ENCODE measurements at regions not wholly inside any gene's neighbourhood (a gene's known extent, or its start where the extent isn't known, plus 50 kb on each side); places are given as distances from the start of the nearest gene placed in this dataset.

DNA sequence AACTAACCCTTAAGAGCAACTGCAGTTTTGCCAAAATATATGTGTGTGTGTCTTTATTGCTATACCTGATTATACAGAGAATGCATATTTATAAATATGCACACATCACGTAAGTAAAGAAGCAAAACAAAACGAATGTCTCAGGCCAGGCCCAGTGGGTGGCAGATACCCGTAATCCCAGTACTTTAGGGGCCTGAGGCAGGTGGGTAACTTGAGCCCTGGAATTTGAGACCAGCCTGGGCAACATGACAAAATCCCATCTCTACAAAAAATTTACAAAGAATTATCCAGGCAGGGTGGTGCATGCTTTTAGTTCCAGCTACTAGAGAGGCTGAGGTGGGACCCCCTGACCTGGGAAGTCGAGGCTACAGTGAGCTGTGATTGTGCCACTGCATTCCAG lies 745.3 kb downstream of the SATB2 start:
- no peaks in the 10 kb centered on the region for H3K9me3 ChIP-seq (ENCODE audit: control insufficient read depth, low read length)
- H3K4me3 ChIP-seq (ENCODE audit: insufficient read depth, low read depth, low read length, poor library complexity, severe bottlenecking) = no peak overlapping the region
- no peaks in the 10 kb centered on the region for H3K27me3 ChIP-seq (replicated peaks; ENCODE audit: control insufficient read depth, insufficient read depth, low read length, poor library complexity, severe bottlenecking)
- DNase-seq = no peak
- no peak overlapping the region for H3K27ac ChIP-seq (ENCODE audit: insufficient read depth, low read length, poor library complexity, severe bottlenecking)
- H3K4me1 ChIP-seq (ENCODE audit: control insufficient read depth, insufficient read depth, low read length, poor library complexity, severe bottlenecking) = no peaks in the 10 kb centered on the region
- H3K36me3 ChIP-seq (ENCODE audit: control insufficient read depth, insufficient read depth, low read length) = no peaks in the 10 kb centered on the region

- no peak for DNase-seq
Measured at GRCh38 chr2:198711484-198711883, 746.3 kb downstream of the SATB2 start.

GRCh38 chr2:198710562-198710961 lies 747.2 kb downstream of the SATB2 start:
- Histone ChIP-seq H3K27me3 (replicated peaks; ENCODE audit: control insufficient read depth, insufficient read depth, low read length, poor library complexity, severe bottlenecking) (no peaks in the 10 kb centered on the region), H3K4me3 (ENCODE audit: insufficient read depth, low read depth, low read length, poor library complexity, severe bottlenecking) (no peak overlapping the region), H3K27ac (ENCODE audit: insufficient read depth, low read length, poor library complexity, severe bottlenecking) (no peak overlapping the region), H3K9me3 (ENCODE audit: control insufficient read depth, low read length) (no peaks in the 10 kb centered on the region), H3K36me3 (ENCODE audit: control insufficient read depth, insufficient read depth, low read length) (no peaks in the 10 kb centered on the region), H3K4me1 (ENCODE audit: control insufficient read depth, insufficient read depth, low read length, poor library complexity, severe bottlenecking) (no peaks in the 10 kb centered on the region)
- no peak for DNase-seq

More at GRCh38 chr2:198711484-198711883, 746.3 kb downstream of the SATB2 start:
- Histone ChIP-seq H3K4me3 (ENCODE audit: insufficient read depth, low read depth, low read length, poor library complexity, severe bottlenecking) (no peak overlapping the region), H3K36me3 (ENCODE audit: control insufficient read depth, insufficient read depth, low read length) (no peaks in the 10 kb centered on the region), H3K4me1 (ENCODE audit: control insufficient read depth, insufficient read depth, low read length, poor library complexity, severe bottlenecking) (no peaks in the 10 kb centered on the region), H3K27me3 (replicated peaks; ENCODE audit: control insufficient read depth, insufficient read depth, low read length, poor library complexity, severe bottlenecking) (no peaks in the 10 kb centered on the region), H3K27ac (ENCODE audit: insufficient read depth, low read length, poor library complexity, severe bottlenecking) (no peak overlapping the region), H3K9me3 (ENCODE audit: control insufficient read depth, low read length) (no peaks in the 10 kb centered on the region)

GRCh38 chr2:198706476-198707082 lies 751.2 kb downstream of the SATB2 start:
- H3K36me3 ChIP-seq (ENCODE audit: control insufficient read depth, insufficient read depth, low read length) = no peaks in the 10 kb centered on the region
- H3K27me3 ChIP-seq (replicated peaks; ENCODE audit: control insufficient read depth, insufficient read depth, low read length, poor library complexity, severe bottlenecking) = no peaks in the 10 kb centered on the region
- H3K9me3 ChIP-seq (ENCODE audit: control insufficient read depth, low read length) = no peaks in the 10 kb centered on the region
- H3K4me1 ChIP-seq (ENCODE audit: control insufficient read depth, insufficient read depth, low read length, poor library complexity, severe bottlenecking) = no peaks in the 10 kb centered on the region
- no peak overlapping the region for H3K4me3 ChIP-seq (ENCODE audit: insufficient read depth, low read depth, low read length, poor library complexity, severe bottlenecking)
- no peak overlapping the region for H3K27ac ChIP-seq (ENCODE audit: insufficient read depth, low read length, poor library complexity, severe bottlenecking)
- no peak for DNase-seq

- Histone ChIP-seq H3K4me1 (ENCODE audit: control insufficient read depth, insufficient read depth, low read length, poor library complexity, severe bottlenecking) (no peaks in the 10 kb centered on the region), H3K4me3 (ENCODE audit: insufficient read depth, low read depth, low read length, poor library complexity, severe bottlenecking) (no peak overlapping the region), H3K36me3 (ENCODE audit: control insufficient read depth, insufficient read depth, low read length) (no peaks in the 10 kb centered on the region), H3K27me3 (replicated peaks; ENCODE audit: control insufficient read depth, insufficient read depth, low read length, poor library complexity, severe bottlenecking) (no peaks in the 10 kb centered on the region), H3K27ac (ENCODE audit: insufficient read depth, low read length, poor library complexity, severe bottlenecking) (no peak overlapping the region), H3K9me3 (ENCODE audit: control insufficient read depth, low read length) (no peaks in the 10 kb centered on the region)
- DNase-seq = no peak
Measured at GRCh38 chr2:198703281-198703680, 754.5 kb downstream of the SATB2 start.

DNA sequence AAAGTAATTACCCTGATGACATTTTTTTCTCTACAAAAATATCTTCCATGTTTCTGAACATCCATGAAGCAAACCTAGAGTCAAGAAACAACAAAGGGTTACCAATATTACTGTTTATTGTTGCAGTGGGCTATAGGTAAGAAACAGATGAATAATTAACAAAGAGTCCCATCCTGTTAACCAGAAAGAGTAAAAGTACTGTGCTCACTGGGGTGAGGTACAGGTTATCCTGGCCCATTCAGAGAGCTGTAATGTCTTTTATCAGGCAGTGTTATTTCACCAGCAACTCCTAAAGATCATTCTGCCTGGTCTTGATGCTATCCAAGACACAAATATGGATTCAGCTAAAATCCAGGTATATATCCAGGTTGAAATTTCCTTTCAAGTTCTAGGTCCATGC lies 754.9 kb downstream of the SATB2 start:
- no peaks in the 10 kb centered on the region for H3K27me3 ChIP-seq (replicated peaks; ENCODE audit: control insufficient read depth, insufficient read depth, low read length, poor library complexity, severe bottlenecking)

GRCh38 chr2:198701481-198701880 lies 756.3 kb downstream of the SATB2 start:
- no peaks in the 10 kb centered on the region for H3K4me1 ChIP-seq (ENCODE audit: control insufficient read depth, insufficient read depth, low read length, poor library complexity, severe bottlenecking)
- H3K36me3 ChIP-seq (ENCODE audit: control insufficient read depth, insufficient read depth, low read length) = no peaks in the 10 kb centered on the region
- no peak for DNase-seq
- no peak overlapping the region for H3K4me3 ChIP-seq (ENCODE audit: insufficient read depth, low read depth, low read length, poor library complexity, severe bottlenecking)
- no peaks in the 10 kb centered on the region for H3K27me3 ChIP-seq (replicated peaks; ENCODE audit: control insufficient read depth, insufficient read depth, low read length, poor library complexity, severe bottlenecking)
- H3K27ac ChIP-seq (ENCODE audit: insufficient read depth, low read length, poor library complexity, severe bottlenecking) = no peak overlapping the region
- H3K9me3 ChIP-seq (ENCODE audit: control insufficient read depth, low read length) = no peaks in the 10 kb centered on the region

More for the DNA sequence above, 754.9 kb downstream of the SATB2 start:
- no peak overlapping the region for H3K27ac ChIP-seq (ENCODE audit: insufficient read depth, low read length, poor library complexity, severe bottlenecking)
- no peak for DNase-seq
- H3K9me3 ChIP-seq (ENCODE audit: control insufficient read depth, low read length) = no peaks in the 10 kb centered on the region
- no peak overlapping the region for H3K4me3 ChIP-seq (ENCODE audit: insufficient read depth, low read depth, low read length, poor library complexity, severe bottlenecking)
- H3K4me1 ChIP-seq (ENCODE audit: control insufficient read depth, insufficient read depth, low read length, poor library complexity, severe bottlenecking) = no peaks in the 10 kb centered on the region
- H3K36me3 ChIP-seq (ENCODE audit: control insufficient read depth, insufficient read depth, low read length) = no peaks in the 10 kb centered on the region

- Histone ChIP-seq H3K4me1 (ENCODE audit: control insufficient read depth, insufficient read depth, low read length, poor library complexity, severe bottlenecking) (no peaks in the 10 kb centered on the region), H3K9me3 (ENCODE audit: control insufficient read depth, low read length) (no peaks in the 10 kb centered on the region), H3K4me3 (ENCODE audit: insufficient read depth, low read depth, low read length, poor library complexity, severe bottlenecking) (no peak overlapping the region), H3K27ac (ENCODE audit: insufficient read depth, low read length, poor library complexity, severe bottlenecking) (no peak overlapping the region), H3K27me3 (replicated peaks; ENCODE audit: control insufficient read depth, insufficient read depth, low read length, poor library complexity, severe bottlenecking) (no peaks in the 10 kb centered on the region), H3K36me3 (ENCODE audit: control insufficient read depth, insufficient read depth, low read length) (no peaks in the 10 kb centered on the region)
- DNase-seq = no peak
Measured at GRCh38 chr2:198700319-198700718, 757.4 kb downstream of the SATB2 start.

DNA sequence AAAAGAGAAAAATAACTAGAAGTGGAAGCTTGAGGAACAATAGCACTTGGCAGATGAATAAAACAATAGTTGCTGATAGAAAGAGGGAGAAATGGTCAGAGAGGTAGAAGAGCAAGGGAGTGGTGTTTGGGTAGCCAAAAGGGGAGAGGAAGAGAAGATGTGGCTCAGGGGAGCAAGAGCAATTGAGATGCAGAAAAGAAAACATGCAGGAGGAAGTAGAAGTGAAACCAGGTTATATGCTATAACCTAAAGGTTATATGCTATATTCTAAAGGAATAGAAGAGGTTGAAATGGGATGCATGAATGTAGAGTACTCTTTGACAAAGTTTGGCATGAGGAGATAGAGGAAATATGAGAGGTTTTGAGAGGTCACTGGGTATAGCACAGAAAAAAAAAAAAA lies 759.5 kb downstream of the SATB2 start:
- Histone ChIP-seq H3K9me3 (ENCODE audit: control insufficient read depth, low read length) (no peaks in the 10 kb centered on the region), H3K4me3 (ENCODE audit: insufficient read depth, low read depth, low read length, poor library complexity, severe bottlenecking) (no peak overlapping the region)
- no peak for DNase-seq

DNA sequence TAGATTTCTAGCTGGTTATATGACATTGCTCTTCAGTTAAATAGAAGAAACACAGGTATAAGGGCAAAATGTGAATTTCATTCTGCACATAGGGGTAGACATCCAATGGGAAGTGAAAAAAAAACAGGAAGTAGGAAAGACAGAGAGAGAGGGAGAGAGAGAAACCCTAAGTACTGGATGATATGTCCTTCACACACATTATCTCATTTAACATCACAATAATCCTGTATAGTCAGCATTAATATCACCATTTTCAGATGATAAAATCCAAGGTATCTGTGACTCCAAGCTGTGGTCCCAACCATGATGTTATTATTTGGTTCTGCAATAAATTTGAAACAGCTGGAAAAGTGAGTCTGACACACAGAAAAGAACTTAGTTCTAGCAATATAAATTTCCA lies 759.9 kb downstream of the SATB2 start:
- no peaks in the 10 kb centered on the region for H3K27me3 ChIP-seq (replicated peaks; ENCODE audit: control insufficient read depth, insufficient read depth, low read length, poor library complexity, severe bottlenecking)
- H3K27ac ChIP-seq (ENCODE audit: insufficient read depth, low read length, poor library complexity, severe bottlenecking) = no peak overlapping the region

More for the DNA sequence above, 759.5 kb downstream of the SATB2 start:
- H3K36me3 ChIP-seq (ENCODE audit: control insufficient read depth, insufficient read depth, low read length) = no peaks in the 10 kb centered on the region
- H3K4me1 ChIP-seq (ENCODE audit: control insufficient read depth, insufficient read depth, low read length, poor library complexity, severe bottlenecking) = no peaks in the 10 kb centered on the region
- H3K27me3 ChIP-seq (replicated peaks; ENCODE audit: control insufficient read depth, insufficient read depth, low read length, poor library complexity, severe bottlenecking) = no peaks in the 10 kb centered on the region
- no peak overlapping the region for H3K27ac ChIP-seq (ENCODE audit: insufficient read depth, low read length, poor library complexity, severe bottlenecking)

More for the DNA sequence above, 759.9 kb downstream of the SATB2 start:
- Histone ChIP-seq H3K9me3 (ENCODE audit: control insufficient read depth, low read length) (no peaks in the 10 kb centered on the region), H3K4me3 (ENCODE audit: insufficient read depth, low read depth, low read length, poor library complexity, severe bottlenecking) (no peak overlapping the region), H3K36me3 (ENCODE audit: control insufficient read depth, insufficient read depth, low read length) (no peaks in the 10 kb centered on the region), H3K4me1 (ENCODE audit: control insufficient read depth, insufficient read depth, low read length, poor library complexity, severe bottlenecking) (no peaks in the 10 kb centered on the region)
- no peak for DNase-seq

Data from effector memory CD4-positive, alpha-beta T cell (primary cell).